Neural progenitor cell (in vitro differentiated cells): ENCODE measurements at regions not wholly inside any gene's neighbourhood (a gene's known extent, or its start where the extent isn't known, plus 50 kb on each side); places are given as distances from the start of the nearest gene placed in this dataset.

ENCODE experiments used
- DNase-seq: peaks from one replicate; pipeline ENCODE4 v3.0.0-alpha.2; 2016; ENCODE audit warnings: low spot score
- H2AFZ ChIP-seq: fragments of 200-600 bp; sonication (generic); replicated peaks from 2 replicates; pipeline ENCODE4 v1.6.1; 2016; ENCODE audit warnings: antibody characterized with exemption
- H3F3A ChIP-seq: fragments of 200-600 bp; sonication (generic); 2 replicates; pipeline ENCODE4 v1.6.1; 2016; ENCODE audit warnings: antibody characterized with exemption, low read depth
- H3K27ac ChIP-seq: fragments of 200-600 bp; sonication (generic); 2 replicates; pipeline ENCODE4 v1.5.1; 2016; ENCODE audit warnings: mild to moderate bottlenecking
- H3K27me3 ChIP-seq: fragments of 200-600 bp; sonication (generic); 2 replicates; pipeline ENCODE4 v1.6.1; 2016; ENCODE audit warnings: mild to moderate bottlenecking, moderate library complexity
- H3K36me3 ChIP-seq: fragments of 200-600 bp; sonication (generic); 2 replicates; pipeline ENCODE4 v1.5.1; 2016
- H3K4me1 ChIP-seq: fragments of 200-600 bp; sonication (generic); 2 replicates; pipeline ENCODE4 v1.6.1; 2016; ENCODE audit warnings: mixed run types
- H3K4me2 ChIP-seq: fragments of 200-600 bp; sonication (generic); 2 replicates; pipeline ENCODE4 v1.6.1; 2016
- H3K4me3 ChIP-seq: fragments of 200-600 bp; sonication (generic); 2 replicates; pipeline ENCODE4 v1.5.1; 2016
- H3K79me2 ChIP-seq: fragments of 200-600 bp; sonication (generic); 2 replicates; pipeline ENCODE4 v1.6.1; 2016; ENCODE audit warnings: low read depth
- H3K9ac ChIP-seq: fragments of 200-600 bp; sonication (generic); 2 replicates; pipeline ENCODE4 v1.6.1; 2016
- H3K9me3 ChIP-seq: fragments of 200-600 bp; sonication (generic); 2 replicates; pipeline ENCODE4 v1.5.1; 2016; ENCODE audit warnings: low read depth
- H4K20me1 ChIP-seq: fragments of 200-600 bp; sonication (generic); 2 replicates; pipeline ENCODE4 v1.6.1; 2016; ENCODE audit warnings: low read depth
- H3K27ac Mint-ChIP-seq: 3 replicates; pipeline ENCODE4 v1.8.0; 2021; ENCODE audit warnings: mixed read lengths
- H3K27me3 Mint-ChIP-seq: 2 replicates; pipeline ENCODE4 v1.8.0; 2022; ENCODE audit warnings: low read depth, mild to moderate bottlenecking, inconsistent platforms, moderate library complexity, mixed read lengths; ENCODE audit not compliant: insufficient read depth
- H3K36me3 Mint-ChIP-seq: 3 replicates; pipeline ENCODE4 v1.8.0; 2021; ENCODE audit warnings: mixed read lengths
- H3K4me1 Mint-ChIP-seq: 3 replicates; pipeline ENCODE4 v1.8.0; 2021; ENCODE audit warnings: mixed read lengths
- H3K4me3 Mint-ChIP-seq: 3 replicates; pipeline ENCODE4 v1.8.0; 2021; ENCODE audit warnings: mild to moderate bottlenecking, moderate library complexity, mixed read lengths
- H3K9me3 Mint-ChIP-seq: 3 replicates; pipeline ENCODE4 v1.8.0; 2020; ENCODE audit warnings: mixed read lengths
- EZH2 ChIP-seq: fragments of 200-600 bp; sonication (generic); IDR thresholded peaks from 2 replicates; pipeline ENCODE4 v1.6.1; 2017; ENCODE audit warnings: antibody characterized with exemption, mild to moderate bottlenecking, moderate library complexity
- EZH2phosphoT487 ChIP-seq: fragments of 200-600 bp; sonication (generic); IDR thresholded peaks from 2 replicates; pipeline ENCODE4 v1.6.1; 2017; ENCODE audit warnings: antibody characterized with exemption
- TF ChIP-seq, protein P1 (sequence below): fragments of 200-600 bp; sonication (generic); IDR thresholded peaks from 2 replicates; pipeline ENCODE4 v1.5.1; 2017; ENCODE audit warnings: antibody characterized with exemption, mild to moderate bottlenecking

DNA sequence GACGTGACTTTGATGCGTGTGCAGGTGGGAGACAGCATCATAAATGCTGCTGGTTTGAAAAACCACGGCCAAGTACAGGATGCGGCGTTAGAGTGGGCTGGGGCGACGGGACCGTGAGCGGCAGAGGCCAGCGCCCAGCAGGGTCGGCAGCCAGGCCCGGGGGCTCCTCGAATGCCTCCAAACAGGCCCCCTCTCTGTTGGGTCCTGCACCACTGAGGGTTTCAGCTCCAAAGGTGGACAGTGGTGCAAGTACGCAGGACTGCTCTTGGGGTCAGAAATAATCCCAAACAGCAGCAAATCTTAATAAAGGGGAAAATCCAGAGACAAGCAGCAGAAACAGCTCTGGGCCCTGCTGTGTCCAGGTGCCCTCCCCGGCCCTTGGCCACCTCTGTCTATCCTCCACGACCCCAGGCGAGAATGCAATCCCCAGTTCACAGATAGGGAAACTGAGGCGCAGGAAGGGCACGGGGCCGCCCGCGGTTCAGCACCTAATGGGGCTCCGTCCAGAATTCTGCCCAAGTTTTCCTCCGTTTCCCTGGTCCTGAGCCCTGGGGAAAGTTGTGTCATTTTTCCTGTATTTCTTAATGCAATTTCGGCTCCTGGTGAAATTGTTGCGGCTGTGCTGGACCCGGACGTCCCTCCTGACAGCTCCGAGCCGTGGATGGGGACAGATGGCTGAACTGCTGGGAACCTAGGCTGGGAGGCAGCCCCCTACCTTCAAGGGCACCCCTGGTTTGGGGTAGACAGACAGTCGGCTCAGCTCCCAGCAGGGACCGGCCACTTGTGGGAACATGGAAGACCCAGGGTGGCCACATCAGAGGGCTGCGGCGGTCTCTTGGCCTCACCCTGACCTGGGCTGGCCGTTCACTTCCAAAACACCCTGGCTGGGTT is 97.4 kb downstream of the FOXL3 start:
- Histone ChIP-seq H3K27me3 (no peaks in the 10 kb centered on the region), H4K20me1 (no peaks in the 10 kb centered on the region), H3K79me2 (no peaks in the 10 kb centered on the region), H3K27ac (no peak overlapping the region), H3K4me2 (no peak overlapping the region), H3K36me3 (no peaks in the 10 kb centered on the region), H3K9me3 (no peaks in the 10 kb centered on the region), H3F3A (no peaks in the 10 kb centered on the region), H3K4me3 (no peak overlapping the region), H3K9ac (no peak overlapping the region), H3K4me1 (no peaks in the 10 kb centered on the region), H2AFZ (no peak overlapping the region)
- Mint-ChIP-seq H3K4me3 (no peak overlapping the region), H3K4me1 (peaks cover 7% of the 10 kb centered on the region), H3K36me3 (no peaks in the 10 kb centered on the region), H3K27me3 (peaks cover 2% of the 10 kb centered on the region), H3K9me3 (peaks cover 29% of the 10 kb centered on the region), H3K27ac (no peak overlapping the region)
- TF ChIP-seq EZH2 (no peak), EZH2phosphoT487 (no peak)
- TF ChIP-seq, protein P1, sequence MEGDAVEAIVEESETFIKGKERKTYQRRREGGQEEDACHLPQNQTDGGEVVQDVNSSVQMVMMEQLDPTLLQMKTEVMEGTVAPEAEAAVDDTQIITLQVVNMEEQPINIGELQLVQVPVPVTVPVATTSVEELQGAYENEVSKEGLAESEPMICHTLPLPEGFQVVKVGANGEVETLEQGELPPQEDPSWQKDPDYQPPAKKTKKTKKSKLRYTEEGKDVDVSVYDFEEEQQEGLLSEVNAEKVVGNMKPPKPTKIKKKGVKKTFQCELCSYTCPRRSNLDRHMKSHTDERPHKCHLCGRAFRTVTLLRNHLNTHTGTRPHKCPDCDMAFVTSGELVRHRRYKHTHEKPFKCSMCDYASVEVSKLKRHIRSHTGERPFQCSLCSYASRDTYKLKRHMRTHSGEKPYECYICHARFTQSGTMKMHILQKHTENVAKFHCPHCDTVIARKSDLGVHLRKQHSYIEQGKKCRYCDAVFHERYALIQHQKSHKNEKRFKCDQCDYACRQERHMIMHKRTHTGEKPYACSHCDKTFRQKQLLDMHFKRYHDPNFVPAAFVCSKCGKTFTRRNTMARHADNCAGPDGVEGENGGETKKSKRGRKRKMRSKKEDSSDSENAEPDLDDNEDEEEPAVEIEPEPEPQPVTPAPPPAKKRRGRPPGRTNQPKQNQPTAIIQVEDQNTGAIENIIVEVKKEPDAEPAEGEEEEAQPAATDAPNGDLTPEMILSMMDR = no peak
- no peak for DNase-seq

DNA sequence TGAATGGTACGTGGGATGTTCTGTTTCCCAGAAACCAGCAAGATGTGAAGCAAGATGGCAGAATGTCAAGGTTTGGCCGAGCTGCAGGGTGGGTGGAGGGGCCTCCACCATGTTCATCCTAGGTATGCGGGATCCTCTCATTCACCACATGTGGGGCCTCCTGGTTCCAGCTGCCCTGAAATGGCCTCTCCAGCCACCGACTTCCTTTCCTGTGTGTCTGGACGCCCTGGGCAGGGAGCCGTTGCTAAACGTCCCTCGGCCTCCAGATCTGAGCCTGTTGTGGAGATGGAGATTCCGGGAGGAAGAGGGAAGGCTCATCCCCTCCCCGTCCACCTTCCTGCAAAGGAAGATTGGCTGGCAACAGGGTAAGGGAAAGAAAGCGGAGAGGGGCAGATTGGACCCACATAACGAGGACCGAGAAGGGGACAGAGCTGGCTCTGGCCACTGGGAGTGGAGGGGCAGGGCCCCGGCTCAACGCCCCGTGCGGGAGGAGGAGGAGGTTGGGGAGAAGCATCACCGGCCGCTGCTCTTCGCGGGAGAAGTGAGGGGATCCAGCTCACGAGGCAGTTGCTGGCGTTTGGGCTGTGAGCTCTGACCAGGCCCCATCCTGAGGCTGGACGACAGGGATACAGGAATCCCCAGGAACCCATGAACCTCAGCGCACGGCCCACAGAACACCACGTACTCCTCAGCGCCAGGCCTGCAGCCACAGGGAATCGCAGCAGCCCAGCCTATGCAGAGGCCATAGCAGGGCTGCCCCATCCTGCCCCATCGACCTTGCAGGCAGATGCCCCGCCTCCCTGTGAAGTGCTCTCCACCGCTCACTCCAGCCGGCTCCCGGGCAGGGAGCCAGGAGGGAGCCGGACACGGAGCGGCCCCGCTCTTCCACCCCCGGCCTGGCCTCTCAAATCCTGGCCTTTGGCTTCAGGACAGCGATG is 98.3 kb downstream of the FOXL3 start:
- H3K4me3 ChIP-seq = no peak overlapping the region
- H3K27ac ChIP-seq = no peak overlapping the region
- H2AFZ ChIP-seq = no peak overlapping the region
- Mint-ChIP-seq H3K4me3 (no peak overlapping the region), H3K27ac (no peak overlapping the region), H3K4me1 (peaks cover 7% of the 10 kb centered on the region), H3K27me3 (peaks cover 2% of the 10 kb centered on the region), H3K36me3 (no peaks in the 10 kb centered on the region), H3K9me3 (peaks cover 31% of the 10 kb centered on the region)
- H3F3A ChIP-seq = no peaks in the 10 kb centered on the region
- no peaks in the 10 kb centered on the region for H3K27me3 ChIP-seq
- TF ChIP-seq EZH2 (no peak), EZH2phosphoT487 (no peak)
- TF ChIP-seq, protein P1 = no peak
- H3K9me3 ChIP-seq = no peaks in the 10 kb centered on the region
- no peak overlapping the region for H3K4me2 ChIP-seq
- no peaks in the 10 kb centered on the region for H4K20me1 ChIP-seq
- H3K79me2 ChIP-seq = no peaks in the 10 kb centered on the region
- no peaks in the 10 kb centered on the region for H3K4me1 ChIP-seq
- no peak overlapping the region for H3K9ac ChIP-seq
- DNase-seq = no peak
- no peaks in the 10 kb centered on the region for H3K36me3 ChIP-seq

DNA sequence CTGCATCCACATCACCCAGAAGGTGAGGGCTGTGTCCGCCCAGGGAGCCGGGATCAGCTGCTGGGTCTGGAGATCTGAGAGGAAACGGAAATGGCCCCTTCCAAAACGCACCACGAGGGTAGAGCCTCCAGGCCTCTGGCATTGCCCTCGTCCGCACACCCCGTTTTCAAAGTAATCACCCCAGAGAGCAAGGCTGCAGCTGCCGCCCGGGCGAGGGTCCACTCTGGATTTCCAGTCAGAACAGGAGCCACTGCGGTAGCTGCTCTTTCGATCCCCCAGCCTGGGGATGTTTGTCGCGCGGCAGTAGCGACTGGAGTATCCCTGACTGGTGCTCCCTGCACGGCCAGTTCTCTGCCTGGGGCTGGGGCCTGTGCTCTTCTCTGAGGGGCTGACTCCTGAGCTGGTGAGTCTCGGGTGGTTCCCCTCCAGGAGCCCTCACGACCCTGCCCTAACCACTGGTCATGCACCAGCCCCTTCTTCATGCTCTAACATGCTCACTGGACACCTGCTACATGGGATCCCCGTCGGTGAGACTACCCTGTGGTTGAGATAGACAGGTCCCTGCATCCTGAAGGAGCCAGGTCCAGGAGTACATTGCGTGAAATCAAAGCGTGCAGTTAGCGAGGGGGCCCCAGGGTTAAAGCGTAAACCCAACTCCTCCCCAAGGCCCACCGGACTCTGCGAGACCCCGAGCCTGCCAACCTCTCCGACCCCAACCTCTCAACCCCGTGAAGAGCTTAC is 99.2 kb downstream of the FOXL3 start:
- Histone ChIP-seq H4K20me1 (no peaks in the 10 kb centered on the region), H3K36me3 (no peaks in the 10 kb centered on the region), H2AFZ (no peak overlapping the region), H3K79me2 (no peaks in the 10 kb centered on the region), H3K4me2 (no peak overlapping the region), H3K9ac (no peak overlapping the region), H3K4me3 (no peak overlapping the region), H3K9me3 (no peaks in the 10 kb centered on the region), H3K4me1 (no peaks in the 10 kb centered on the region), H3K27ac (no peak overlapping the region), H3K27me3 (no peaks in the 10 kb centered on the region), H3F3A (no peaks in the 10 kb centered on the region)
- Mint-ChIP-seq H3K27ac (peak overlapping the region; percentile 42), H3K4me3 (no peak overlapping the region), H3K27me3 (peaks cover 2% of the 10 kb centered on the region), H3K36me3 (no peaks in the 10 kb centered on the region), H3K9me3 (peaks cover 24% of the 10 kb centered on the region), H3K4me1 (peaks cover 7% of the 10 kb centered on the region)
- no peak for DNase-seq
- TF ChIP-seq, protein P1 = no peak
- TF ChIP-seq EZH2 (no peak), EZH2phosphoT487 (no peak)
